ENCODE measurements at regions not wholly inside any gene's neighbourhood (a gene's known extent, or its start where the extent isn't known, plus 50 kb on each side); places are given as distances from the start of the nearest gene placed in this dataset.
"Not testable (repeated sequence)": the region's sequence is repeated elsewhere in the genome, so short reads cannot be mapped to it uniquely, and the experiment has no call there.

GRCh38 chr7:81445462-81445861 lies 324.4 kb downstream of the HGF start:
- no peak overlapping the region for H3K27ac Mint-ChIP-seq
- no peaks in the 10 kb centered on the region; the same call in 1 of the 2 replicates for H3K27me3 Mint-ChIP-seq (ENCODE audit: insufficient read depth)
- peaks cover 7% of the 10 kb centered on the region; the same call in 1 of the 2 replicates for H3K4me1 Mint-ChIP-seq (ENCODE audit: low read depth)
- DNase-seq, result no peak
- TF ChIP-seq, protein P1, sequence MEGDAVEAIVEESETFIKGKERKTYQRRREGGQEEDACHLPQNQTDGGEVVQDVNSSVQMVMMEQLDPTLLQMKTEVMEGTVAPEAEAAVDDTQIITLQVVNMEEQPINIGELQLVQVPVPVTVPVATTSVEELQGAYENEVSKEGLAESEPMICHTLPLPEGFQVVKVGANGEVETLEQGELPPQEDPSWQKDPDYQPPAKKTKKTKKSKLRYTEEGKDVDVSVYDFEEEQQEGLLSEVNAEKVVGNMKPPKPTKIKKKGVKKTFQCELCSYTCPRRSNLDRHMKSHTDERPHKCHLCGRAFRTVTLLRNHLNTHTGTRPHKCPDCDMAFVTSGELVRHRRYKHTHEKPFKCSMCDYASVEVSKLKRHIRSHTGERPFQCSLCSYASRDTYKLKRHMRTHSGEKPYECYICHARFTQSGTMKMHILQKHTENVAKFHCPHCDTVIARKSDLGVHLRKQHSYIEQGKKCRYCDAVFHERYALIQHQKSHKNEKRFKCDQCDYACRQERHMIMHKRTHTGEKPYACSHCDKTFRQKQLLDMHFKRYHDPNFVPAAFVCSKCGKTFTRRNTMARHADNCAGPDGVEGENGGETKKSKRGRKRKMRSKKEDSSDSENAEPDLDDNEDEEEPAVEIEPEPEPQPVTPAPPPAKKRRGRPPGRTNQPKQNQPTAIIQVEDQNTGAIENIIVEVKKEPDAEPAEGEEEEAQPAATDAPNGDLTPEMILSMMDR (IDR thresholded peaks at IDR 0.05), result no peak
- no peaks in the 10 kb centered on the region for H3K9me3 Mint-ChIP-seq
- H3K4me3 Mint-ChIP-seq, result no peak overlapping the region
- H3K36me3 Mint-ChIP-seq (ENCODE audit: low read depth), result no peaks in the 10 kb centered on the region

DNA sequence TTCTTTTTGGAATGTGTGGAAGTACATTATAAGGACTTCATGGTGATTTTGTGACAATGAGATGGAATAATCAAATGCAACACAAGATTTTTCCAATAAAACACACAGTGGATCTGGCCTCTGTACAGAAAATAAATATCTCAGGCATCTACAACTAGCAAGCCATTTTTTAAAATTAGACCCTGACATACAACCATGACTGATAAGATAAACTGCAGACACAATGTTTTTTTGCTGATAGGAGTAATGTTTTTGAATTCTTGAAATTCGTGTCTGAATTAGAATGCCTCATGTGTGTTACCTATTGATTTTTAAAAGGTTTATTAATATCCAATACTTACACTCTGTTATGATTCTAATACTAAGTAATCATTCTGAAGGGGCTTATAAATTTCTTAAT lies 328.1 kb downstream of the HGF start:
- peaks cover 10% of the 10 kb centered on the region; the same call in 1 of the 2 replicates for H3K4me1 Mint-ChIP-seq (ENCODE audit: low read depth)

DNA sequence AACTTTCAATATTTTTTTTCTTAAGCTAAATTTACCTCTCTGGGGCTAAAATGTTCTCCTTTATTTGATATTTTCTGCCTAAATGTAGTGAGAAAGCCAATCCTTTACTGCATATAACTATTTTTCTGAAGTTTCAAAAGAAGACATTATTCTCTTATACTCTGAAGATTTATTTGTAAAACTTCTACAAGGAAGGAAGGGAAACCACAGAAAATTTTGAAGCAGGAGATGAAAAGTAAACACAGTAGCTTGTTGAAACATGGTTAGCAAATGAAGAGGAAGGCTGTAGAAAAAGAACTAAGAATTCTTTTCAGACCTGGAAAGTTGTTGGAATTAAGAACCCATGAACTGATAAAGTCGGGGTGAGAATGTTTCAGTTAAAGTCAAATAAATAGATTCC lies 330.3 kb downstream of the HGF start:
- TF ChIP-seq, protein P1 (IDR thresholded peaks at IDR 0.05), result no peak
- peaks cover 11% of the 10 kb centered on the region for H3K9me3 Mint-ChIP-seq
- no peak overlapping the region for H3K27ac Mint-ChIP-seq
- peaks cover 10% of the 10 kb centered on the region; the same call in 1 of the 2 replicates for H3K4me1 Mint-ChIP-seq (ENCODE audit: low read depth)
- no peak for DNase-seq
- peaks cover 21% of the 10 kb centered on the region for H3K36me3 Mint-ChIP-seq (ENCODE audit: low read depth)
- no peak overlapping the region for H3K4me3 Mint-ChIP-seq
- H3K27me3 Mint-ChIP-seq (ENCODE audit: insufficient read depth), result no peaks in the 10 kb centered on the region

More for the DNA sequence above, 328.1 kb downstream of the HGF start:
- Mint-ChIP-seq H3K4me3 (no peak overlapping the region), H3K27ac (no peak overlapping the region), H3K27me3 (ENCODE audit: insufficient read depth) (no peaks in the 10 kb centered on the region), H3K36me3 (ENCODE audit: low read depth) (peaks cover 7% of the 10 kb centered on the region; the same call in 1 of the 2 replicates), H3K9me3 (peaks cover 6% of the 10 kb centered on the region)
- DNase-seq, result no peak
- TF ChIP-seq, protein P1 (IDR thresholded peaks at IDR 0.05), result no peak

DNA sequence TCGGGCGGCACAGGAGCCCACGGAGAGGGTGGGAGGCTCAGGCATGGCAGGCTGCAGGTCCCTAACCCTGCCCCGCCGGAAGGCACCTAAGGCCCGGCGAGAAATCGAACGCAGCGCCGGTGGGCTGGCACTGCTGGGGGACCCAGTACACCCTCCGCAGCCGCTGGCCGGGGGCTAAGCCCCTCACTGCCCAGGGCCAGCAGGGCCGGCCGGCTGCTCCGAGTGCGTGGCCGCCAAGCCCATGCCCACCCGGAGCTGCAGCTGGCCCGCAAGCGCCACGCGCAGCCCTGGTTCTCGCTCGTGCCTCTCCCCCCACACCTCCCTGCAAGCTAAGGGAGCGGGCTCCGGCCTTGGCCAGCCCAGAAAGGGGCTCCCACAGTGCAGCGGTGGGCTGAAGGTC lies 332.7 kb downstream of the HGF start:
- not testable (repeated sequence) for H3K27me3 Mint-ChIP-seq (ENCODE audit: insufficient read depth); H3K27ac Mint-ChIP-seq; H3K4me3 Mint-ChIP-seq; DNase-seq
- peaks cover 11% of the 10 kb centered on the region for H3K9me3 Mint-ChIP-seq
- H3K36me3 Mint-ChIP-seq (ENCODE audit: low read depth), result peaks cover 21% of the 10 kb centered on the region
- peaks cover 10% of the 10 kb centered on the region; the same call in 1 of the 2 replicates for H3K4me1 Mint-ChIP-seq (ENCODE audit: low read depth)

GRCh38 chr7:81433692-81434331 lies 336.0 kb downstream of the HGF start:
- DNase-seq, result no peak
- TF ChIP-seq, protein P1 (IDR thresholded peaks at IDR 0.05), result no peak
- Mint-ChIP-seq H3K9me3 (peaks cover 11% of the 10 kb centered on the region), H3K27ac (no peak overlapping the region), H3K4me3 (no peak overlapping the region), H3K4me1 (ENCODE audit: low read depth) (peaks cover 14% of the 10 kb centered on the region), H3K27me3 (ENCODE audit: insufficient read depth) (no peaks in the 10 kb centered on the region), H3K36me3 (ENCODE audit: low read depth) (peaks cover 21% of the 10 kb centered on the region)

DNA sequence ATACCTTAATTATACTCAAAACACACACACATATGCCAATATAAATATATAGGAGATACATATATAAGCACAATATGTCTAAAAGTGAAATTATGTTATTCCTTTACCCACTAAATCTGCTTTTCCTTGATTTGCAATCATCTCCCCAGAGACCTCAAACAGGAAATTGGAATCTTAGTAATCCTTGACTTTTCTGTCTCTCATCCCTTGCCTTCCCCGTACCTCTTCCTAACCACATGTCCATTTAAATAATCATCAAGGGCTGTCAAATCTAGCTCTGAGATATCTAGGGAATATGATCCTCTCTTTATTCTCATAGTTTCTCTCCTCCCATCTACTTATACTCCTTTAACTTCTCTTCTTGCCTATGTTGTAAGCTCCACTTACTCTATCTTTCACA lies 336.6 kb downstream of the HGF start:
- peaks cover 11% of the 10 kb centered on the region for H3K9me3 Mint-ChIP-seq
- H3K27me3 Mint-ChIP-seq (ENCODE audit: insufficient read depth), result no peaks in the 10 kb centered on the region
- TF ChIP-seq, protein P1 (IDR thresholded peaks at IDR 0.05), result no peak
- H3K4me3 Mint-ChIP-seq, result no peak overlapping the region
- DNase-seq, result no peak
- peaks cover 14% of the 10 kb centered on the region for H3K4me1 Mint-ChIP-seq (ENCODE audit: low read depth)
- H3K27ac Mint-ChIP-seq, result no peak overlapping the region
- peaks cover 21% of the 10 kb centered on the region for H3K36me3 Mint-ChIP-seq (ENCODE audit: low read depth)
